Adipose tissue (tissue), 3 donors: ENCODE measurements at regions not wholly inside any gene's neighbourhood (a gene's known extent, or its start where the extent isn't known, plus 50 kb on each side); places are given as distances from the start of the nearest gene placed in this dataset.

Experiments used
- H3K27ac ChIP-seq: one replicate; pipeline ENCODE4 v1.5.1; 2013; ENCODE audit warnings: low read depth, low read length
- WGBS, 3 donors: extraction: QIAGEN DNeasy Blood & Tissue Kit; methylation state at CpG; one replicate each; pipeline ENCODE4 v1.1.7; 2013; 5-methylcytosine and 5-hydroxymethylcytosine counted together
- donor health status: healthy with polysubstance abuse.
- donor health status: Bipolar disorder and iron deficiency.
- donor health status: healthy.

DNA sequence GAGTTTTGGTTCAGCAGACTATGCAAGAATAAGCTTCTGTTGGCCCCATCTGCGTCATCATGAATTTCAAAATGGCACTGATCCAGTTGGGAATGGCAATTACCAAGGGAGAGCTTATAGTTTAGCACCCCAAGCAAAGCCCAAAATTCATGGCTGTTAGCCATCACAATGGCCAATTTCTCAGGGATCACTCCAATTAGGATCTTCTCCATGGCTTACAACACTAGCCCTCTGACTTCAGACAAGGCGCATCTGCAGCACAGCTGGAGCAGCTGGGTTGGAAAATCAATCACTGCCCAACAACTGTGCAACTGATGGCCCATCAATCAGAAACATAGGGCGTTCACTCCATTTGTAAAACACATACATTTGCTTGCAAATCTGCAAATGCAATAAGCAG, 273.6 kb downstream of the SRBD1 start:
- 68 to 87% (median 75%) methylated on average over 3 of the region's 3 CpGs for WGBS, 3 donors
- no peak overlapping the region for H3K27ac ChIP-seq

DNA sequence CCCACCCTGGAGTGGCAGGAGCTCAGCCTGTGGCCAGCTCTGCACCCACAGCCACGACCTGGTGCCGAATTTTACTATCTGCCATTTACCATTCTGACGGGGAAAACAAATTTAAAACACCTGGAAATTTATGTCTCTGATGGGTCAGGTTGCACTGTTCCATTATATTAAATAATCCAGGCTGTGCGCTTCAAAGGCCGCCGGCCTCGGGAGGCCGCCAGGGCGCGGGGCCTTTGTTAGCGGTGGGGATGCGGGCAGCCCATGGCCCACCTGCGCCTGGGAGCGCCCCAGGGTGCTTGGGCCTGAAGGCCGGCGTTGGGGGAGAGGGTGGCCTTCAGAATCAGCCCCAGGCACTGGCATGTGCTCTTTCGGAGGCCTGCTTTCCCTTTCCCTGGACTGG, 276.9 kb downstream of the SRBD1 start:
- 94 to 97% (median 96%) methylated on average over 17 of the region's 17 CpGs for WGBS, 3 donors
- H3K27ac ChIP-seq: no peak overlapping the region

DNA sequence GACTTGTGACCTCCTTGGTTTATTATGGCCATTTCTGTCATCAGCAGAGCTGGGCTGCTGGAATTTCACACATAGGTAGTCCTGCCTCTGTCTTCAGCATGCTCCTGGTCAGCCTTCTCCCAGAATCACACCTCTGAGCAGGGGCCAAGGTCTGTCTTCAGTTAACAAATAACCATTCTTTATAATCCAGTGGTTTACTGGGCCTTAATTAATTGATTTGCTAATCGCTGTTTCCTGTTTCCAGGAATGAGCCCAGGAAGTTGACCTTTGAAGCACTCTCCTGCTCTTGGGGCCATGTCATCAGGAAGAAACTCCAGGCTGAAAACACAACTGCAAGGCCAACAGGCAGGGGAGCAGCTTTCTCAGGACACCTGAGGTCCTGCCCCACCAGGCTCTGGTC, 278.5 kb downstream of the SRBD1 start:
- whole genome bisulfite sequencing, 3 donors: 72 to 89% (median 81%) methylated on average over 1 of the region's 1 CpG
- H3K27ac ChIP-seq: no peak overlapping the region

DNA sequence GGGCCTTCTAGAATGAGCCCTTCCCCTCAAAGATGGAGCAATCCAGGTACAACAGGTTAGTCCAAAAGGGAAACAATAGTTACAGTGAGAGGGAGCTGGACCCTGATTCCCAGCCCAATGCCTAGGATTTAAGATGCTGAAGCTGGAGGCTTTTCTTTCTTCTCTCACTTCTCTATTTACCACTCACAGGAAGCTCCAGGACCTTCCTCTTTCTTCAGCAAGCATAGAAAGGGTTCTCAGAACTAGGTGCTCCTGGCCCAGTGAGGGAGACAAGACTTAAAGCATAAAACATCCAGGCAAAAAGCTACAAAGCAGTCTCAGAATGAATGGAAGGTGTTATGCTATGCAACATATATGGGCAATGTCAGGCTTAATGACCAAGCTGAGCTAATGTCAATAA, 279.0 kb downstream of the SRBD1 start:
- H3K27ac ChIP-seq: no peak overlapping the region

DNA sequence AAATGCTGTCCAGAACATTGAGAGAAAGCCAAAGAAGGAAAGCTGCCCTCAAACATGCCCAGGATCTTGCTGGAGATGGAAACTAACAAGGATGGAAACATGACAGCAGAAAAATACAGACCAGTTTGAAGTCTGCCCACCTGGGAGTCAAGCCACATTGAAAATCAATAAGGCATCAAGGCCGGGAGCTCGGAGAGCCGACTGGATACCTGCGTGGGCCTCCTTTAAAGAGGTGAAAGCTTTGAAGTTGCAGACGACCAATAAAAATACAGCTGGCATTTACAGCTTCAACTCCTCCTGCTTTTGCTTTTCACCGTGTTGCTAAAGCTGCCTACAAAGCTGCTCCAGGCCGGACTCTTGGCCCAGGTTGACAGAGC, 279.7 kb downstream of the SRBD1 start:
- 47 to 91% (median 91%) methylated on average over 7 of the region's 7 CpGs for WGBS, 3 donors
- H3K27ac ChIP-seq: no peak overlapping the region

DNA sequence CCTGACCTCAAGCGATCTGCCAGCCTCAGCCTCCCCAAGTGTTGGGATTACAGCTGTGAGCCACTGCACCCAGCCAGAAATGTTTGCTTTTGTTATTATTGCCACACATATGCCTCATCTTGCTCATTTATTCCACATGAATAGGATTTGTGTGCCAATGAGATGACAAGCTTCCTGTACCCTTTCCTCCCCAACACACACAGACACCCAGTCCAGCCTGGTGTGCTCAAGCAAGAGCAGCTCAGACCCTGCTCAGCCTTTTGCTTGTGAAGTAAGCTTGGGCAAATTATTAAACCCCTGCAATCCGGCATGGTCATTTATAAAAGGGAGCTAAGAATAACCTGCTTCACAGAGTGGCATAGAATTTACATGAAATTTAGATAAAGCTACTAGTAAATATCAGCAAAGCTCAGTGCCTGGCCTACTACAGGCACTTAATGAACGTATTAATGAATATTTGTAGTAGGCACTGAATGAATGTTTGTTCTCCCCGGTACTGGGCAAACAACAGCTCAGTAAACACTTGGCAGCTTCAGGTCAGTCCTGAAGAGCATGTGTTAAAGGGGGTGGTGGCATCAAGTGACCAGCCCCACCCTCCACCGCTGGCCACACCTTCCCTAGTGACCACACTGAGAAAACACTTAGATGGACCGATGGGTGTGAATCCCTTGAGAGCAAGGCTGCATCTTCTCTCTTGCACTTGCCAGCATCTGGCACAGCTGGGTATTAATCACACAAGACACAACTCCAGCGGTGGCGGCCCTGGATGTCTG, 280.2 kb downstream of the SRBD1 start:
- WGBS, 3 donors: 26 to 81% (median 79%) methylated on average over 8 of the region's 8 CpGs
- no peak overlapping the region for H3K27ac ChIP-seq

DNA sequence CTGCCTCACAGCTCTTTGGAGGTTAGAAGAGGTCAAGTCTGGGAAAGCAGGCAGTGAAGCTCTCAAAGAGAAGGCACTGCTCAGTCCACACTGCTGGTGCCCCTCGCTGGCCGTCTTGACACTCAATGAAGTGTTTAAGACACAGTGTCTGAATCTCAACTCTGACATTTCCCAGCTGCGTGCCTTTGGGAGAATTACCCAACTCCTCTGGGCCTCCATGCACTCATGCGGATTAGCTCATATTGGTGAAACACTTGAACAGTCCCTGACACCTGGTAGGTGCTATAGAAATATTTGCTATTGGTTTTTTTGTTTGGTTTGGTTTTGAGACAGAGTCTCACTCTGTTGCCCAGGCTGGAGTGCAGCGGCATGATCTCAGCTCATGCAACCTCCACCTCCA, 281.0 kb downstream of the SRBD1 start:
- H3K27ac ChIP-seq: no peak overlapping the region
- 89 to 94% (median 93%) methylated on average over 5 of the region's 5 CpGs for WGBS, 3 donors

DNA sequence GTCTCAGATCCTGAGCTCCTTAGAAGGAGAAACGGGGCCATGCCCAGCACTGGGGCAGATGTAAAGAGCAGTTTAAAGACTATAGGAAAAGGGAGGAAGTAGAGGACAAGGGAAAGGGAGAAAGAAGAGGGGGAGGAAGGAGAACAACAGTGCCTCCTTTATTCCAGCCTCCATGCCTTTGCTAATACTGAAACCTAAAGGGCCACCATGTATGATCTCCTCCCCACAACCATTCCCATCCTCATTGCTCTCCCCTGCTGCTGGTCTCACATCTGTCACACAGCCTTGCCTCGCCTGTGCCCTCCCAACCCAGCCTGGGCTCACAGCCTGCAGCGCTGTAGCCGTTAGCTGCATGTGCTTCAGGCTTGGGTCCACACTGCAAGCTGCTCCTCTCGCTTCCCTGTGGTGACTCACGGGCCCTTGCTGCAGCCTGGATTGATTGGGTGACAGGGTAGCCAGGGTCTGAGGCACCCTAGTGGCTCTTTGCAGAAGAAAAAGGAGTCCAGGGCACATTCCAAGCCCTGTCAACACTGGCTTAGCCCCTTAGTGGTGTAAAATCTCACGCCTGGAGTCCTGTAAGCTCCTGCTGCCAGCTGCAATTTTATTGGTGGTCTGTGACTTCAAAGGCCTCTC, 281.9 kb downstream of the SRBD1 start:
- 86 to 88% (median 86%) methylated on average over 7 of the region's 7 CpGs for WGBS, 3 donors
- no peak overlapping the region for H3K27ac ChIP-seq

DNA sequence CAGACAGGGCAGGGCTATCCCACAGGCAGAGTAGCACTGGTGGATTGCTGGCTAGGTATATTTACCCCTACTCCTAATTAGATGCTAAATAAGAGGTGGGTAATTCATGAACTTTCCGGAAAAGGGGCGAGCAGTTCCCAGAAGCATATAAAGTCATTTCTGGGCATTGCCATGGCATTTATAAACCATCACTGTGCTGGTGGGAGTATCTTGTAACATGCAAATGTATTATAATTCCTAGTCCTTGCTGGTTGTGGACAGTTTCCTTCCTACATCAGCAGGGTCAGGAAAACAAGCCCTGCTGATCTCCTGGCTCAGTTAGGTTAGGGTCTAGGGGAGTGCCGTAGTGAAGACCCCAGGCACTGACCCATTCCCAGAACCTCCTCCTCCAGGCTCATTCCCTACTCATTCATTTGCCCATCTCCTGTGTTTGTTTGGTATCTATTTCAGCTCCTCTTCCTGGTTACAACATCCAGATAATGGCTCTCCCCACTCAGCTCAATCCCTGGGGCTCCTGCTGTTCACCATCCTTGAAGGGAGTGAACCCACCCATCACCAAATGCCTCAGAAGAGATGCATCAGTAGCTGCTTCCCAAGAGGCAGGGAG, 282.7 kb downstream of the SRBD1 start:
- no peak overlapping the region for H3K27ac ChIP-seq
- WGBS, 3 donors: 80 to 94% (median 91%) methylated on average over 3 of the region's 3 CpGs

DNA sequence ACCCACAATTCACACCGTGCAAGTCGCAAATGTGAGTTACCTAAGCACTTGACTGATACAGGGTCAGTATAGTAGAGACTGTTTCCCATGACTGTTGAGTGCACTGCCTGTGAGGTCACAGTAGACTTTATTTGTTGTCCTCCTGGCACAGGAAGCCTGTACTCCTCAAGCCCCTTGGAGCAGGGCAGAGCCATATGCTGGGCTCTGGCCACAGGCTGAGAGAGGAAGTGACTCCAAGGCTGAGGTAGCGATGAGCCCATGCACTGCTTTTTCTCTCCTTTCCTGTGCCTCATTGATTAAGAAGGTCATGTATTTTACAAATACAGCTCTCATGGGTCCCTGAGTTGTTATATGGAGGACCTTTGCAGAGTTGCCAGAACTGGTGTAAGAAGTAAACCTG, 287.7 kb downstream of the SRBD1 start:
- 91 to 96% (median 92%) methylated on average over 3 of the region's 3 CpGs for WGBS, 3 donors
- no peak overlapping the region for H3K27ac ChIP-seq

DNA sequence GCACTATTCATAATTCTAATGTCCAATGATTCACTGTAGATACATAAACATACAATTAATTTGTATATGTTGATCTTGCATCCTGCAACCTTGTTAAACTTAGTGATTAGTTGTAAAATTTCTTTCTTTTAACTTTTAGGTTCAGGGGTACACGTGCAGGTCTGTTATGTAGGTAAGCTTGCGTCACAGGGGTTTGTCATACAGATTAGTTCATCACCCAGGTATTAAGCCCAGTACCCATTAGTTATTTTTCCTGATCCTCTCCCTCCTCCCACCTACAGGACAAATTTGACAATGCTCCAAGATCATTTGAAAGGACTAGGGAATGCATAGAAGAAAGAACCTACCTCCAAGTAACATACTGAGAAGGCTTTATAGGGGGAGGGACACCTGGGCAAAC, 290.1 kb downstream of the SRBD1 start:
- no peak overlapping the region for H3K27ac ChIP-seq
- 88 to 95% (median 93%) methylated on average over 2 of the region's 2 CpGs for WGBS, 3 donors

DNA sequence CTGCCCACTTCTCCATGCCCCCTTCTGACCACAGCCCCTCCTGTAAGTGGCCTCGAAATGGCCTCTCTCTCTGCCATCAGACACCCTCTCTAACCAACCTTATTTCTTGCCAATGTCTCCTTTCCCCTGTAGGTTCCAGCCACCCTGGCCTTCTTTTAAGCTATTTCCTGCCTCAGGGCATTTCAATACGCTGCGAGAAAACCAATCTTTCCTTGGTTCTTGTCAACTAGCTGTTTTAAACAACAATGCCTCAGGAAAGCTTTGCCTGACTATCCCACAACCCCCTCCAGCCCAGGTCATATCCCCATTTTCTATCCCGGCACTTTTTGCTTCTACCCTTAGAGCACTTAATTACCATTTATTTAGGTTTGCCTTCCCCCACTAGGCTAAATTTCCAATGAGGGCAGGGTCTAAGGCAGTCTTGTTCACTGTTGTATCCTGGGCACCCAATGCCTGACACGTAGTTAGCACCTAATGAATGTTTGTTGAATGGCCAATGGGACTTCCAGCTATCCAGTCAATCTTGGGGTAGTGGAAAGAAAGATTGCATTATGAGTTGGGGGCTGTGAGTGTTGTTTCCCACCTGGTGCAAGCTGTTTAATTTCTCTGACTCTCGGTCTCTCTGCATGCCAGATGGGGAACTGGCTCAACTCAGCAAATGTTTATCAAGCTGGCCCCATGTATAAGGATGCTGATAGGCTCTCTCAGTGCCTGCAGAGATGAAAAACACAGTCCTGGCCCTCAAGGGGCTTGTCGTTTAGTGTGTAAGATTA, 291.2 kb downstream of the SRBD1 start:
- 81 to 88% (median 81%) methylated on average over 7 of the region's 7 CpGs for whole genome bisulfite sequencing, 3 donors
- H3K27ac ChIP-seq: no peak overlapping the region

DNA sequence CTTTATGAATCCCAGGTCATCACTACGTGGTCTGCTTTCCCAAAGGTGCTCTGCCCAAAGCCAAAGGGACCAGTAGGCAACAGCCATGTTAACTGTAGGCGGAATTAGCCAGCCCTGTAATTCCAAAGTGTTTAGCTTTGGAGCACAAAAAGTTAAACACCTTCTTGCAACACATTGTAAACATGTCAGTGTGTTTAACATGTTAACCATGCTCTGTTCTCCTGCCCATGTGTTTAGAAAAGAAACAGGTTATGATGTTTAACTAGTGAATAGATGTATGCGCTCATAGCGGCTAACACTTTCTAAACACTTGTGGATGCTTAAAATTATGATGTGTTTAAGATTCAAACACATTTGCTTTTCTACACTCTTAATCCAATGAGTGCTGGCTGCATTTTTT, 292.4 kb downstream of the SRBD1 start:
- WGBS, 3 donors: 81 to 97% (median 95%) methylated on average over 4 of the region's 4 CpGs
- no peak overlapping the region for H3K27ac ChIP-seq

DNA sequence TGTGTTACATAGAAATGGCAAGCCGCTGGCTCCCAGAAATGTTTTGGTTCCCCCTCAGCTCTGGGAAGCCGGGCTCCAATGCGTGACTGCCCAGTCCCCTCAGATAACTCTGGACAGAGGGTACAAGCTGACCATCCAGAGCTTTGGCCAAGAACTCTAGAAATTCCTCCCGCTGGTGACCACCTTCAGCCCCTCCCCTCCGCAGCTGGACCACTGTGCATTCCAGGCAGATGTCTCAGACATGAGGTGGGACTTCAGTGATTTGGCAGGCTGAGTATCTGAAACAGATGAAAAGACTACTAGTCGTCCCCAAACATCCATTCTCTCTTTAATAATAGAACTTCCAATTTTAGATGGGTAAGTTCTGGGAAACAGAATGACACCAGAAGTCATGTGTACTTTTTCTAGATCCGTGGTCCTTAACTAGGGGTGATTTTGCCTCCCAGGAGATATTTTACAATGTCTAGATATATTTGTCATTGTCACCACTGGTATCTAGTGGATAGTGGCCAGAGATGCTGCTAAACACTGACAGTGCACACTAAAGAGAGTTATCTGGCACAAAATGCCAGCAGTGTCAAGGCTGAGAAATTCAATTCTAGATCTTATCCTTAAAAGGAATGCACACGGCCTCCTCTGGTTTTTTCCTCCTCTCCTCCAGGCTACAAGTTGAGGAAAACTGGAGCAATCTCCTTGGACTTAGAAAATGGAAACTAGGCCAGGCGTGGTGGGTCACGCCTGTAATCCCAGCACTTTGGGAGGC, 294.3 kb downstream of the SRBD1 start:
- WGBS, 3 donors: 87 to 93% (median 90%) methylated on average over 10 of the region's 10 CpGs
- H3K27ac ChIP-seq: no peak overlapping the region

DNA sequence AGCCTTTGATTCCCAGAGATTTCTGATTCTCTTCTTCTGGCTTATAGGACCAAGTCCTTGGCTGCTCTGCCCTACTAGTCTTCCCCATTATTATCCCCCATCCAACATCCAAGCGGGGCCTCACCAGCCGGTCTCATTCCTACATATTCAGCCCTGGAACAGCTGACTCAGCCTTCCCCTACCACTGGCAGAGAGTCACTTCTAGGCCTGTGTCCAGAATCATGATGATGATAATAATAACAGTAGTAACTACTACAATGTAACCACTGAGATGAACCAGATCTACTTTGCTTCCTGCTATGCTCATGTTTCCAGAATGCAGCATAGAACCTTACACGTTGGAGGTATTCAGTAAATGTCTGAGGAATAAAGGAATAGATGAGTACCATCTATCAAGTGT, 295.2 kb downstream of the SRBD1 start:
- 55 to 82% (median 58%) methylated on average over 3 of the region's 3 CpGs for WGBS, 3 donors
- H3K27ac ChIP-seq: no peak overlapping the region

DNA sequence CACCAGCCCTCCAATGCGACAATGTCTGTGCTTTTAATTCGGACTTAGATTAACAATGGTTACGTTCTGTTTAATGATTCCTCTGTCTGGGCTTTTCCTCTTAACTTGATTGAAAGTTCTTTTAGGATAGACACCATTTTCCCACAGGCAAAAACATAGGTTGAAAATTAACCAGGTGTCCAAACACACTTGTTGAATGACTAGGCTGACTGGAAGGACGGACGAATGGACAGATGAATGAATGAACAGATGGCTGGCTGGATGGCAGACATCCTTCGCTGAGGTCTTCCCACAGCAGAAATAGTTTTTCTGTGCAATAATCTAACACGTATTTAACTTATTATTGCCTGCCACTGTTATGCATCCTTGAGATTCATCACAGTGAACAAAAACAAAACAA, 298.8 kb downstream of the SRBD1 start:
- no peak overlapping the region for H3K27ac ChIP-seq
- 47 to 92% (median 85%) methylated on average over 7 of the region's 7 CpGs for WGBS, 3 donors

DNA sequence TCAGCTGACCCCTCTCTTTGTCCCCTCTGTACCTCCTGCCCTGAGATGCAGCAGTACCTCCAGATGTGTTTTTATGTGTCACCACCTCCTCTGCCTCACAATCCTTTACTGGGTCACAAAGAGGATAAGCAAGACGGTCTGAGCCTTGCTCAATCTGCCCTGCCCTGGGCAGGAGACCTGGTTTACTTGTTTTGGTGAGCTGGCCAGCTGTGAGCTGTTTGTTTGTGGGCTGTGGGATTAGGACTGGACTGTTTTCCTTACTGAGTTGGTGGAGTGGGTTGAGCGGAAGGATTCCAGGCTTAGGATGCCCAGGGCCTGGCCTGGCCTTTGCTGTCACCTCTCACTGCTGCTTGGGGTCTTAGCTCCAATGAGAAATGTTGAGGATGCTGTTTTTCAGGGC, 299.5 kb downstream of the SRBD1 start:
- 70 to 91% (median 83%) methylated on average over 2 of the region's 2 CpGs for WGBS, 3 donors
- H3K27ac ChIP-seq: no peak overlapping the region

DNA sequence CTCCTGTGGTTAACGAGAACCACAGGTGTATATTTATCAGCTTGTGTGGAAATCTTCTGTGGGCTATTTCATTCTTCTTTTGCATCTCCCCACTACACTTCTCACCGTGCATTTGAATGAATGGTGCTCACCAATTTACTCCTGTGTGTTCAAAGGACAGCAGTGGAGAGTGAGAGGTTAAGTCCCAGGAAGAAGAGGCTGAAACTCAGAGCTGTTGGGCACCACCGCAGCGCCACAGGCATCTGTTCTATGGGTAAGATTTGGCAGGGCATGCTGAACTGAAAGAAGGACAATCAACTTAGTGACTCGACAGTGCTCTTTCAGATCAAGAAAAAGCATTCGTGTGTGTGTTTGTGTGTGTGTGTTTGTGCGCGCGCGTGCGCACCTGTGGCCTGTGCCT, 297.9 kb upstream of the SIX2 start:
- WGBS, 3 donors: 92 to 96% (median 94%) methylated on average over 11 of the region's 11 CpGs
- H3K27ac ChIP-seq: no peak overlapping the region

DNA sequence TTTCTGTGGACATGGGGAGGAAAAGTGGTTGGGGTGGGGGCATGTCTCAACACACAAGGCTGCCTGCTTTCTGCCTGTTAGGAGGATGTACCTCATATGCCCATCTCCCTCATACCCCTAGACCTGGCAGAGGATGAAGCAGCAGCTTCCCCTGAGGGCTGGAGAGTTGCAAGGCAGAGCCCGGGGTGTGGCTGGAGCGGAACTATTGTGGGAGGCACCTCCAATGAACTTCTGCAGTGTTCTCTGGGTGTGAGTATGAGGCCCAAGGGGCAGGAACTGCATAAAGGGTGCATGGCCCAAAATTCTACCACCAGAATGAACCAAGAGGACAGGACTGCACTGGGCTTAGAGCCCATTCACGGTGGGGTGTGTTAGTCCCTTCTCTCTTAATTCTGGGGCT, 296.3 kb upstream of the SIX2 start:
- 83 to 92% (median 84%) methylated on average over 3 of the region's 3 CpGs for WGBS, 3 donors
- H3K27ac ChIP-seq: no peak overlapping the region
